ENCODE measurements at regions not wholly inside any gene's neighbourhood (a gene's known extent, or its start where the extent isn't known, plus 50 kb on each side); places are given as distances from the start of the nearest gene placed in this dataset.

- 83 to 89% methylated on average over 2 of the region's 2 CpGs for WGBS, 2 donors
- no peaks in the 10 kb centered on the region for H3K27me3 ChIP-seq
- no peaks in the 10 kb centered on the region for H3K9me3 ChIP-seq
- DNase-seq: no peak
- no peaks in the 10 kb centered on the region for H3K36me3 ChIP-seq
- no peak overlapping the region for H3K4me3 ChIP-seq (replicated peaks in 1 of 3)
- H3K4me1 ChIP-seq: no peaks in the 10 kb centered on the region
- TF ChIP-seq CTCF (IDR thresholded peaks at IDR 0.05) (no peak), POLR2A (IDR thresholded peaks at IDR 0.05) (no peak)
- intact Hi-C loops (cut with DNase I): no loop called here
- H3K27ac ChIP-seq: no peak overlapping the region
Observed at GRCh38 chr5:23343121-23343520, 164.3 kb upstream of the PRDM9 start.

- Histone ChIP-seq H3K4me3 (replicated peaks in 1 of 3) (no peak overlapping the region), H3K36me3 (no peaks in the 10 kb centered on the region), H3K27ac (no peak overlapping the region), H3K9me3 (no peaks in the 10 kb centered on the region), H3K4me1 (no peaks in the 10 kb centered on the region), H3K27me3 (no peaks in the 10 kb centered on the region)
- WGBS, 2 donors: 4 to 6% methylated on average over 1 of the region's 1 CpG
- no peak for DNase-seq
- intact Hi-C loops (cut with DNase I): no loop called here
- no peak for TF ChIP-seq POLR2A (IDR thresholded peaks at IDR 0.05)
- no peak for TF ChIP-seq CTCF (IDR thresholded peaks at IDR 0.05)
Observed at GRCh38 chr5:23332650-23333251, 174.7 kb upstream of the PRDM9 start.

- no peaks in the 10 kb centered on the region for H3K36me3 ChIP-seq
- intact Hi-C loops (cut with DNase I): no loop called here
- no peaks in the 10 kb centered on the region for H3K9me3 ChIP-seq
- no peak overlapping the region for H3K27ac ChIP-seq
- H3K4me3 ChIP-seq (replicated peaks in 1 of 3): no peak overlapping the region
- TF ChIP-seq CTCF (IDR thresholded peaks at IDR 0.05) (no peak), POLR2A (IDR thresholded peaks at IDR 0.05) (no peak)
- 82% methylated on average over 3 of the region's 3 CpGs for WGBS, 2 donors
- H3K4me1 ChIP-seq: no peaks in the 10 kb centered on the region
- DNase-seq: no peak
- no peaks in the 10 kb centered on the region for H3K27me3 ChIP-seq
Observed at GRCh38 chr5:23330726-23331125, 176.7 kb upstream of the PRDM9 start.

- H3K36me3 ChIP-seq: no peaks in the 10 kb centered on the region
- intact Hi-C loops (cut with DNase I): no loop called here
- WGBS, 2 donors: 73 to 80% methylated on average over 3 of the region's 3 CpGs
- no peak overlapping the region for H3K4me3 ChIP-seq (replicated peaks in 1 of 3)
- no peak overlapping the region for H3K27ac ChIP-seq
- TF ChIP-seq POLR2A (IDR thresholded peaks at IDR 0.05): no peak
- TF ChIP-seq CTCF (IDR thresholded peaks at IDR 0.05): no peak
- no peaks in the 10 kb centered on the region for H3K27me3 ChIP-seq
- no peaks in the 10 kb centered on the region for H3K9me3 ChIP-seq
- DNase-seq: no peak
- H3K4me1 ChIP-seq: no peaks in the 10 kb centered on the region
Observed at GRCh38 chr5:23319901-23320300, 187.5 kb upstream of the PRDM9 start.

GRCh38 chr5:23318960-23319359 is 188.4 kb upstream of the PRDM9 start:
- no peak overlapping the region for H3K4me3 ChIP-seq (replicated peaks in 1 of 3)
- no peak for TF ChIP-seq POLR2A (IDR thresholded peaks at IDR 0.05)
- H3K36me3 ChIP-seq: no peaks in the 10 kb centered on the region
- no peak for DNase-seq
- no peaks in the 10 kb centered on the region for H3K4me1 ChIP-seq
- 75 to 90% methylated on average over 2 of the region's 2 CpGs for WGBS, 2 donors
- H3K9me3 ChIP-seq: no peaks in the 10 kb centered on the region
- intact Hi-C loops (cut with DNase I): no loop called here
- no peaks in the 10 kb centered on the region for H3K27me3 ChIP-seq
- no peak overlapping the region for H3K27ac ChIP-seq

- intact Hi-C loops (cut with DNase I): no loop called here
- WGBS, 2 donors: 93 to 96% methylated on average over 1 of the region's 1 CpG
- Histone ChIP-seq H3K9me3 (no peaks in the 10 kb centered on the region), H3K27me3 (no peaks in the 10 kb centered on the region), H3K4me1 (no peaks in the 10 kb centered on the region), H3K27ac (no peak overlapping the region), H3K4me3 (replicated peaks in 1 of 3) (no peak overlapping the region), H3K36me3 (no peaks in the 10 kb centered on the region)
- no peak for TF ChIP-seq POLR2A (IDR thresholded peaks at IDR 0.05)
- TF ChIP-seq CTCF (IDR thresholded peaks at IDR 0.05): no peak
- no peak for DNase-seq
Observed at GRCh38 chr5:23318166-23318565, 189.2 kb upstream of the PRDM9 start.

Measured in thyroid gland (tissue), 4 donors.